ENCODE measurements at regions not wholly inside any gene's neighbourhood (a gene's known extent, or its start where the extent isn't known, plus 50 kb on each side); places are given as distances from the start of the nearest gene placed in this dataset.

DNA sequence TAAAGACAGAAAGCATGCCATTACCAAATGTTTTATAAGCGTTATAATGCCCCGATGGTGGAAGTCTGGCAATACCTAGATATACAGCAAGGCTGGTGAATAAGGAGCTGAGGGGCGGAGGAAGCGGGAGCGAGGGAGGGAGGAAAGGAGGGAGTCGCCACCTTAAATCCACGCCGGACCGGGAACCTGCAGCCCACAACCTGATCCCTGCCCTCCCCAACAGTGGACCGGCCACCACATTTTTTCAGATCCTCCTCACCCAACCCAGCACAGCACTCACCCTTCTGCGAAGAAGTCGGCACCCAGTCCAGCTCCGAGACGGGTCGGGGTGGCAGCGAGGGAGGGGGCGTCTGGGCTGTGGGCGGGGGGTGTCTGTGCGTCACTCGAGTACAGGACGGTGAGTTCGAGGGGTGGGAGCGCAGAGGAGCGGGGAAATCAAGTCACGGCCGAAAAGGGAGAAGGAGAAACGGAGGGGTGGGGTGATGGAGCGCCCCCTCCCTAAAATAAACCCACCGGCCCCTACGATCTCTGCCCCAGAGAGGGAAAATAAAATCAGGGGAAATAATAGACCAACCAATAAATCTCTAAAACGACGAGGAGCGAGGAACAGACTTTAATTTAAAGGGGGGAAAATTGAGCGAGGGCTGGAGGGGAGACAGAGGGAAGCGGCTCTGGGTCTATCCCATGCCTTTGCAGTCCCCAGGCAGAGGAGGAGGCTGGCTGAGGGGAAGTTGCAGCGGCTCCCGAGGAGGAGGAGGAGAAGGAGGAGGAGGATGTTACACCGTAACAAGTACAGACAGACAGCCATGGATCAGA is 96.5 kb upstream of the SERTAD2 start:
- H3K4me1 ChIP-seq (ENCODE audit: low read depth), result peaks cover 33% of the 10 kb centered on the region
- DNase-seq (ENCODE audit: low read depth in 1 of 2, low spot score in 1 of 2), result peak; percentile 52 to 66
- no peaks in the 10 kb centered on the region for H3K9me3 ChIP-seq (ENCODE audit: low read depth)
- TF ChIP-seq, protein P1, sequence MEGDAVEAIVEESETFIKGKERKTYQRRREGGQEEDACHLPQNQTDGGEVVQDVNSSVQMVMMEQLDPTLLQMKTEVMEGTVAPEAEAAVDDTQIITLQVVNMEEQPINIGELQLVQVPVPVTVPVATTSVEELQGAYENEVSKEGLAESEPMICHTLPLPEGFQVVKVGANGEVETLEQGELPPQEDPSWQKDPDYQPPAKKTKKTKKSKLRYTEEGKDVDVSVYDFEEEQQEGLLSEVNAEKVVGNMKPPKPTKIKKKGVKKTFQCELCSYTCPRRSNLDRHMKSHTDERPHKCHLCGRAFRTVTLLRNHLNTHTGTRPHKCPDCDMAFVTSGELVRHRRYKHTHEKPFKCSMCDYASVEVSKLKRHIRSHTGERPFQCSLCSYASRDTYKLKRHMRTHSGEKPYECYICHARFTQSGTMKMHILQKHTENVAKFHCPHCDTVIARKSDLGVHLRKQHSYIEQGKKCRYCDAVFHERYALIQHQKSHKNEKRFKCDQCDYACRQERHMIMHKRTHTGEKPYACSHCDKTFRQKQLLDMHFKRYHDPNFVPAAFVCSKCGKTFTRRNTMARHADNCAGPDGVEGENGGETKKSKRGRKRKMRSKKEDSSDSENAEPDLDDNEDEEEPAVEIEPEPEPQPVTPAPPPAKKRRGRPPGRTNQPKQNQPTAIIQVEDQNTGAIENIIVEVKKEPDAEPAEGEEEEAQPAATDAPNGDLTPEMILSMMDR (IDR thresholded peaks at IDR 0.05; ENCODE audit: low read depth, low read length), result no peak
- no peaks in the 10 kb centered on the region for H3K27me3 ChIP-seq
- H3K36me3 ChIP-seq, result no peaks in the 10 kb centered on the region
- H3K4me3 ChIP-seq, result peak overlapping the region; percentile 59
- H3K27ac ChIP-seq, result peak overlapping the region; percentile 83

DNA sequence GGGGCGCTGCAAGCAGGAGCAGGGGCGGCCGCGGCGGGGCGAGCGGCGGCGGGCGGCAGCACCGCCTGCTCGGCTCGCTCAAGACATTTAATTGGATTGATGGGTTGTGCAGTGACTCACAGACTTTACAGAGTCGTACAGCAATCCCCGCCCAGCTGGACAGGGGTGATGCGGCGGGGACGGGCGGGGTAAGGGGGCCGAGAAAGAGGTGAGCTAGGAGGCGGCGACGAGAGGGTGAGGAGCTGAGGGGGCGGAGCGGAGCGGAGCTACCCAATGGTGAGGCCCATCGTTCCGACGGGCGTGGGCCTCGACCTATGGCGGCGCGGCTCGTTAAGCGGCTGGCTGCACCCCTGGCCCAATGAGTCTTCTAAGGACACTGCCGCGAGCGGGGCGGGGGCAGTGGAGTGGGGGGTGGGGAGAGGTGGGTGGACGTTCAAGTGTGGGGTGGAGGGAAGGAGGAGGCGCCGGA is 97.1 kb upstream of the SERTAD2 start:
- TF ChIP-seq, protein P1 (IDR thresholded peaks at IDR 0.05; ENCODE audit: low read depth, low read length), result no peak
- DNase-seq (ENCODE audit: low read depth in 1 of 2, low spot score in 1 of 2), result peak; percentile 100
- peak overlapping the region; percentile 83 for H3K27ac ChIP-seq
- H3K4me3 ChIP-seq, result peak overlapping the region; percentile 59
- no peaks in the 10 kb centered on the region for H3K27me3 ChIP-seq
- peaks cover 26% of the 10 kb centered on the region for H3K4me1 ChIP-seq (ENCODE audit: low read depth)
- no peaks in the 10 kb centered on the region for H3K9me3 ChIP-seq (ENCODE audit: low read depth)
- no peaks in the 10 kb centered on the region for H3K36me3 ChIP-seq

DNA sequence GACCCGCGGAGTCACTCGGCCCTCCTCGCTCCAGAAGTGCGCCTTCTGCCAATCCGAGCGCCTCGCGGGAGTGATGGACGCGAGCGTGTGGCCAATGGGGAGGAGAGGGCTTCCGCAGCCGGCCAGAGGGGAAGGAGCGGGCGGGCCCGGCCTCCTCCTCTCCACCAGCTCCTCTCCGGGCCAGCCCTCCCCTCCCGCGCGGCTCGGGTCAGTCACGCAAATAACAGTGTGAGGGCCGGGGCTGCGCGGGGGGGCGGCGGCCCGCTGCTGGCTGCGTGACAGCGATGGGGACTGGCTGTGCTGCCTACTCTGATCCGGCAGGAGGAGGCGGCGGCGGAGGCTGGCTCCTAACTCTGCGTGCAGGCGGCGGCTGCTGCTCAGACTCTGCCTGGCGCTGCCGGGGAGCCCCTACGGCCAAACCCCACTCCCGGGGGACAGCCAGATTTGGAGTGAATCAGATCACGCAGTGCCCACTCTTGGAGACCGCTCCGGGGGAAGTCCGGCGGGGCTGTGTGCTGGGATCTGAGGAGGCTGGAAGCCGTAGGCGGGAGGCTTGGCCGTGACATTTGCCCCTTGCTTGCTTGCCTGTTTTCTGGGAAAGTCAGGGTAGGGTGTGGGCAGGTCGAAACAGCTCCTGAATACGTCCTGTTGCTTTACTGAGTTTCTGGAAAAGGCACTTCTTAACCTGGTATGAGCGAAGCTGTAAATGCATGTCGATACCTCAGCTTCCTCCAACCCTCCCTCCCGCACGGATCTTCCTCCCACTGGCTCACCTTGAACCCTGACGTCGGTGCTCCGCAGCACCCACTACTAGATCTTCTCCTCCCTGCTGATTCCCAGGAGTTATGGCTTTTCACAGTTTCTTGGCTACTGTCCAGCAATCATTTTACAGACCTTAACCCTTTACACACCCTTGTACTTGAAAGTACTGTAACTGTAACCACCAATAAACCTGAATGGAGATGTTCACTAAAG is 97.9 kb upstream of the SERTAD2 start:
- Histone ChIP-seq H3K27me3 (no peaks in the 10 kb centered on the region), H3K4me3 (peak overlapping the region; percentile 64), H3K36me3 (no peaks in the 10 kb centered on the region), H3K4me1 (ENCODE audit: low read depth) (peaks cover 24% of the 10 kb centered on the region), H3K9me3 (ENCODE audit: low read depth) (no peaks in the 10 kb centered on the region), H3K27ac (peak overlapping the region; percentile 96)
- TF ChIP-seq, protein P1 (IDR thresholded peaks at IDR 0.05; ENCODE audit: low read depth, low read length), result peak; percentile 42
- DNase-seq (ENCODE audit: low read depth in 1 of 2, low spot score in 1 of 2), result peak; percentile 63 to 98

DNA sequence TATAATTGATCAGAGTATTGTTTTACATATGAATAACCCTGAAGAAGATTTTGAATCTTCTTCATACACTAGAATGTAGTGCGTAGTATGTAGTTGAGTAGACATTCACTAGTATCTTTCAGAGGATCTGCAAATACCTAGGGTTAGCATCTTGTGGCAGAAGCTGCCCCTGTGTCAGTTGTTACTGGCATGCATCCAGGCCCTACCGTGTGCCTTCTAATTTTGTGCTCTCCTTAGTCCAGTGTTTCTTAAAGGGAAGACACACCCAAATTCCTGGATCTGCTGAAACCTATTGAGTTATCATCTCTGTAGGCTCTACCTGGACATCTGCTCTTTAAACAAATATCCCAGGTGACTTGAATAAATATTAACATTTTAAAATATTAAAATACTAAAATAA is 99.7 kb upstream of the SERTAD2 start:
- Histone ChIP-seq H3K4me3 (no peak overlapping the region), H3K4me1 (ENCODE audit: low read depth) (peaks cover 24% of the 10 kb centered on the region), H3K9me3 (ENCODE audit: low read depth) (no peaks in the 10 kb centered on the region), H3K36me3 (no peaks in the 10 kb centered on the region), H3K27ac (no peak overlapping the region), H3K27me3 (no peaks in the 10 kb centered on the region)
- TF ChIP-seq, protein P1 (IDR thresholded peaks at IDR 0.05; ENCODE audit: low read depth, low read length), result no peak
- DNase-seq (ENCODE audit: low read depth in 1 of 2, low spot score in 1 of 2), result no peak

DNA sequence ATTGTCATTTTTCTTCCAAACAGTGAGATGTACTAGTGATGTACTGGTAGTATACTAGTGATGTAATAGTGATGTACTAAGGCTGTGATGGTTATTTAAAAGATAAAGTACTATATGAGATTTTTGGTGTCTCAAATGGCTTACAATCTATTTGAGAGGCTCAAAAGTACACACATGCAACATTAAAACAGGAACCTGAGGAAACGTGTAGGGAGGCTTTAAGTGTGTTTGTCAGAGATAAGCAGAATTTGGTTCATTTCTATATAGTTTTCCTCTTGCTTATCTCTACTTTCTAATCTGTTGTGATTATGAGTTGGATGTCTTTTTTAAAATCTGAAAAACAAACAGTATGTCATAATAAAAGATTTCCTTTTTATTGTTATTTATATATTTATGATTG is 100.9 kb upstream of the SERTAD2 start:
- TF ChIP-seq, protein P1 (IDR thresholded peaks at IDR 0.05; ENCODE audit: low read depth, low read length), result no peak

More for the DNA sequence above, 100.9 kb upstream of the SERTAD2 start:
- Histone ChIP-seq H3K27ac (no peak overlapping the region), H3K4me3 (no peak overlapping the region), H3K36me3 (no peaks in the 10 kb centered on the region), H3K4me1 (ENCODE audit: low read depth) (peaks cover 15% of the 10 kb centered on the region), H3K9me3 (ENCODE audit: low read depth) (no peaks in the 10 kb centered on the region), H3K27me3 (no peaks in the 10 kb centered on the region)
- DNase-seq (ENCODE audit: low read depth in 1 of 2, low spot score in 1 of 2), result no peak
